ENCODE measurements at regions not wholly inside any gene's neighbourhood (a gene's known extent, or its start where the extent isn't known, plus 50 kb on each side); places are given as distances from the start of the nearest gene placed in this dataset.

GRCh38 chr11:70720281-70720680, 322.0 kb downstream of the CTTN start:
- TF ChIP-seq REST (IDR thresholded peaks at IDR 0.05; ENCODE audit: low read depth) = no peak
- no peak for TF ChIP-seq TAF1 (IDR thresholded peaks at IDR 0.05; ENCODE audit: low read depth)
- TF ChIP-seq TEAD4 (IDR thresholded peaks at IDR 0.05) = no peak
- no peak for TF ChIP-seq CEBPB (IDR thresholded peaks at IDR 0.05)
- TF ChIP-seq YY1 (IDR thresholded peaks at IDR 0.05; ENCODE audit: low read depth) = no peak
- no peak for TF ChIP-seq EP300 (IDR thresholded peaks at IDR 0.05; ENCODE audit: borderline replicate concordance)
- no peak for TF ChIP-seq CREB1 (IDR thresholded peaks at IDR 0.05; ENCODE audit: low read depth)
- TF ChIP-seq NFIC (IDR thresholded peaks at IDR 0.05) = no peak
- TF ChIP-seq FOXM1 (IDR thresholded peaks at IDR 0.05; ENCODE audit: borderline replicate concordance, low read depth) = no peak
- TF ChIP-seq RAD21 (IDR thresholded peaks at IDR 0.05; ENCODE audit: low read depth) = no peak
- no peak for TF ChIP-seq MAX (IDR thresholded peaks at IDR 0.05)
- no peak for TF ChIP-seq USF1 (IDR thresholded peaks at IDR 0.05)
- TF ChIP-seq EGR1 (IDR thresholded peaks at IDR 0.05) = no peak
